GM19438 (cell line): ENCODE measurements at regions not wholly inside any gene's neighbourhood (a gene's known extent, or its start where the extent isn't known, plus 50 kb on each side); places are given as distances from the start of the nearest gene placed in this dataset.

Experiments used
- ATAC-seq: cut with Tn5 transposase; IDR thresholded peaks from one replicate; pipeline ENCODE4 v1.9.1; 2021; ENCODE audit warnings: low read depth; ENCODE audit not compliant: unreplicated experiment

DNA sequence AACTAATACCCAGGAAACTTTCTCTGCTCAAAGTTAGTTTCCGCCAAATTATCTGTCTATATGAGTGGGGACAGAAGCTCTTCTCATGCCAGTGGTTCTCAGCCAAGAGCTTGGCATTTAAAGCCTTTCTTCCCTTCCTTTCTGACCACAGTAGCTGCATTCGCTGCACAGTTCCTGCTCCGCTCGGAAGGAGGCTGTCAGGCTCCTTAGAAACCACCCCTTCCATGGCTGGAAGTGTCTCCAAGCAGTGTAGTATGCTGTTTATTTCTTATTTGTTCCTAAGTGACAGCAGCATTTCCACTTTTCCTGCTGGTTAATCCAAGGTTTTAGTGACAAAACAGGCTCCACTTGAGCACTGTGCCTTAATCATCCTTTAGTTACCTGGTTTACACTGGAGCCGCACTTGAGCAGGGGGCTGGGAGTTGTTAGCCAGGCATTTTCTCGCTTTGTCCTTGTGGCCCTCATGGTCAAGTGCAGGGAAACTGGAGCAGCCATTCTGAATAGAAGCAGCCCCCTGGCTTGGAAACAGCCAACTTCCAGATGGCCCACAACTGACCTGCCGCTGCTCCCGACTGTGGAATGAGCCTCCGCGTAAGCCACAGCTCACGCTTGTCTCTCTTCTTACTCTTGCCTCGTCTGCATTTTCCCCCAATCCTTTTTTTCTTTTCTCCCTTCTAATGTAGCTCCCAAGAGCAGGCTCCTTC is 739.4 kb upstream of the TENM3 start:
- no peak for ATAC-seq

DNA sequence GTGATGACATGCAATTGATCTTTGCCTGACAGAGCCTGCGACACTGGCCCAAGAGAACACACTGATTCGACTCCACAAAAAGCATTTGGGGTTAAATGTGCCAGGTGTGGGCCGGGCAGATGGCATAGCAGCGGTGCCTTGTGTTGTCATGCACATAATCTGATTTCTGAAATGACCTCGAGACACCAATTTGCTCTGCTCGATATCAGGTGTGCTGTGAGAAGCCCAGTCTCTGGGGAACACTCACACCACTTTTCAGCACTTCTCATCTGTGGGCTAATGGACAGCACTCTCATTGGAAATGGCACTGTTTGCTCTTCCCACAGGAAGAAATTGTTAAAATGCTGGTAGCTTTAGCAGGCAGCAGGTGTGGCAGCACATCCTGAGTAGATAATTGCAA is 738.3 kb upstream of the TENM3 start:
- ATAC-seq = no peak

DNA sequence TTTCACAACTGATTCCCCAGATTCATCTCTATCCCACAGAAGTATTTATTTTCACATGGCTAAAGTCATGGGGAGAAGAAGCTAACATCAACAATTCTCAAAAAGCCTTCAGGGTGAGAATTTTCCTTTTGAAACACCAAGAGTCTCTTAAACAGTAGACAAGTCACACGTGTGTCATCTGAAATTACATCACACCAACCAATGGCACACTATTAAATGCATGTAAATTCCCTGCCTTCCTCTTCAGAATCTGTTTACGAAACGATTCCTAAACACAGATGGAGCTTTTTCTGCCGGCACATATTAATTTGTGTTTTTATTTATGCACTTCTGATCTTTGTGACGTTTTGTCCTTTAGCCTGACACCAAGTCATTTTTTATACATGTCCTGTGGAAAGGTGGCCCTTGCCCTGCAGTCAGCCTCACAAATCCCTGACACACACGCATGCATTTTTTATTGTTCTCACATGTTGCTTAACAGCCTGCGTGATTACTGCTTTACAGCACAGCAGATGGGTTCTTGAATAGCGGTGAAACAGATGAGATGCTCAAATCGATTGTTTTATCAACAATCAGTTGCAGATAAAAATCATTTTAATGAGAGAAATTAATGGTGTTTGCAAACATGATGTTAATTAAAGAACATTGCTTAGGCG is 735.9 kb upstream of the TENM3 start:
- ATAC-seq = no peak

DNA sequence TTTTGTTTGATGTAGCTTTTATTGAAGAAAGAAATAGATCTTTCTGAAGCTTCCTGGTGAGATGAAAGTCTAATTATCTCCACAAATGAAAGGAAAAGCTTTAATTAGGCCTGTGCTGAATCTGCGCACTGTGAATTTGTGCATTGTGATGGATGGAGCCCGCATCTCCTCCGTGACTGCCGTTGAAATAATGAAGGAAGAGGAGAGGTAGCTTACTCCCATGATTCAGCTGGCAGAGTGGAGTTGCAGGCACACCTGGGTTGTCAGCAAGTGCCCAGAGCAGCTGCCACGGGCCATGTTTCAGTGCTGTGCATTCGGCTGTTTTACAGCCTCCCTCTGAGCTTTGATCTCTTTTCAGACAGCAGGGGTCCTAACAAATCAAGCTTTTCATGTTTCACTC is 735.3 kb upstream of the TENM3 start:
- no peak for ATAC-seq

DNA sequence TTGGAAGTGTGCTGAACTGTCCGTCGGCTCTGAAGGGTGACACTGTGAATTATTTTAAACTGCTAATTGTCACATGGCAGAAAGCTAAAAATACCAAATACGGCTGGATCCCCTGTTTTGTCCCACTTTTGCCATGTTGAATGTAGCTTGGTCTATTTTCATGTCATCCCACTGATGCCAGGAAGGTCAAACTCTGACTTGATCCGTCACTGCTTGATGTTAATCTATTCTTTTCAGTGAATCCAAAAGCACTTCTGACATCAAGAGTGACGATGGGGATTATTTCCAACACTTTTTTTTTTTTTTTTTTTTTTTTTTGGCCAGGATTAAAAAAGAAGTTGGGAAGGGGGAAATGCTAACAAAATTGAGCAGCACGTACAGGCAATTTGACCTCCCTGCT is 734.6 kb upstream of the TENM3 start:
- no peak for ATAC-seq

DNA sequence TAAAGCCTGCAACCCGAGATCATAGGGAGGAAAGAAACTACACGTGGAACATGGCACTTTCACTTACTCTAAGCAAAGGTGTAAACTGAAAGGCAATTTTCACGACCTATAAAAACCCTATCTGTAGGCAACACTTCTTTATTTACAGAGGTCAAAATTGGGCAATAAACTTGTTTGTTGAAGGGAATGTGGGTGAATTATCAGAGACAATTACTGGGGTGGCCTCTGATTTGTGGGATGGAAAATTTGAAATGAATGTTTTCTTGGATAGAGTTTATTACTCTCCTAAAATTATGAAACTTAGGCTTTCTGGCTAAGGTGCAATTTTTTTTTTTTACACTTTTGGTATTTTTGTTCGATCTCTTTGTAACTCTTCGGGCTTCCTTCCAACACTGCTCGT is 734.1 kb upstream of the TENM3 start:
- ATAC-seq = no peak

DNA sequence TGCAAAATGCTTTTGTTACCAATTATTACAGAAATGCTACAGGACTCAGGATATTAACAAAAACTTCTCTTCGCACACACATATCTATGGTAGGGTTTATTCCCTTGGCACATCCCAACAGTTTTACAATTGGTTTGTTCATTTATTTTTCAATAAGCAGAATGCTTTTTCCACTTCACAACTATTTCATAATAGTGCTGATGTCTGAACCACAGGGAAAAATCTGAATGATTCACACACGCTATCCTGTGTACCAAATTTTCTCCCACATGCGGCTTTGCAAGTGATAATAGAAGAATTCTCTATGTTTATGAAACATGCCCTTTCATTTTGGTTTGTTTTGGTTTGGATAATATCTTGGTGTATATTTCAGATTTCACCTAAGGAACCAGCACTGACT is 725.7 kb upstream of the TENM3 start:
- ATAC-seq = no peak

DNA sequence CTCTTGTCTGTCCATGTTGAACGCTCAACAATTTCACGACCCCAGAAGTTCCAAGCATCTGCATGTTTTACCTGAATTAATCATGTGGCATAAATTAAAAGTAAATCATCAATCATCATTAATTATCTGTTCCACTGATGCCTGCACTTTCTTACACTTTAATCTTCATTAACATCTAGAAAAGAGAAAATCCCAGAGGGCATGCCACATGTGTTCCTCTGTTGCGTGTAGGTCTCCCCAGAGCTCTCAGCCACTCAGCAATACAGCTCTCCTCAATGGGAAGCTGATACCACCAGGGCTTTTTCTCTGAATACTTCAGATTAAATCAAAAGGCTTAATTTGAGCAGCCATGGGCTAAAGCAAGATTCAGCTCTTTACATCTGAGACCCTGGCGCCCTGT is 722.4 kb upstream of the TENM3 start:
- no peak for ATAC-seq

DNA sequence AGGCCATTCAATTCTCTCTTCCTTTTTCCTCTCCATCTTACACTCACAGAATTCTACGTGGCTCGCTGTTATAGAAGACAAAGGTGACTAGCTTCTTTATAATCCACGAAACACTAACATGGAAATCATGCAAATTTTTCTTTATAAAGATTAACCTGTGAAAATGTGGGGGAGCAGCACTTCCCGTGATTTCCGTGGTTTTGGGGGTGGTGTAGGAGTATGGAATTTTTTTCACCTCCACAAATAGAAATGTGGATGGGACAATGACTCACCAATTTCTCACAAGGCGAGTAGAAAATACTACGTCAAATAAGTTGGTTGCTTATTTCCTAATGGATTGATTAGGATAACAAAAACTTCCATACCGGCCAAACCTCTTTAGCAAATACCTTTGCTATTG is 719.2 kb upstream of the TENM3 start:
- ATAC-seq = no peak

DNA sequence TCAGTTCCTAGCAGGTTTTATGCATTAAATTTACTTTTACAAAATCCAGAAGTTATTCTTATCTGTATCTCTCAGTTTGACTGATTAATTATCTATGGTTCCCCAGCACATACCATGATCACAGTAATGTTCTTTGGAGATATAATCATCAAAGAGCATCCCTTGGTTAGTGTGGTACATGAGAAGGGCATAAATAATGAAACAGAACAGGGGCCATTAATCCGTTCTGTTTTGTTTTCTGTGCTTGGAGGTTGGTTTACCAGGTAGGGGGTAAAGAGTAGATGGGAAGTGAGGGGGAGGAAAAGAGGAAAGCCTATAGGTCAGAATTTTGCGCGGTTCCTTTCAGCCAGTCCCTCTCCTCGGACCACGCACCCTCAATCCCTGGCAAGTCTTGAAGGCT is 718.7 kb upstream of the TENM3 start:
- ATAC-seq = no peak

DNA sequence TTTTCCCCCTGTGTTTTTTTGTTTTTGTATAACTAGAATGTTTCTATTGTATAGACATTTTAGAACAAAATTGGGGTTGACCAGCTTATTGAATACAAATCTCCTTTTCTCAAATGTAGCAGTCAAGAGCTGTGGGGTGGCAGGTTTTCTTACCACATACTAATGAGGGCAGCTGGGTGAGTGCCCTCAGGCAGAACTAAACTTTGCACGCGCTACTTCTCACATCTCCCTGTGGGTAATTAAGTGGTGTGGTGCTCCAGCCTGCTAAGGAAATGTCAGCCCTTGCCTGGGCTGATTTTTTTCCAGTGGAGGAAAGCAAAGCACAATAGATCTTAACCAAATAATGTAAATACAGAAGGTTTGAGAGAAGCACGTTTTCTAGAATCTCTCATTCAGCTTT is 717.6 kb upstream of the TENM3 start:
- ATAC-seq = no peak

DNA sequence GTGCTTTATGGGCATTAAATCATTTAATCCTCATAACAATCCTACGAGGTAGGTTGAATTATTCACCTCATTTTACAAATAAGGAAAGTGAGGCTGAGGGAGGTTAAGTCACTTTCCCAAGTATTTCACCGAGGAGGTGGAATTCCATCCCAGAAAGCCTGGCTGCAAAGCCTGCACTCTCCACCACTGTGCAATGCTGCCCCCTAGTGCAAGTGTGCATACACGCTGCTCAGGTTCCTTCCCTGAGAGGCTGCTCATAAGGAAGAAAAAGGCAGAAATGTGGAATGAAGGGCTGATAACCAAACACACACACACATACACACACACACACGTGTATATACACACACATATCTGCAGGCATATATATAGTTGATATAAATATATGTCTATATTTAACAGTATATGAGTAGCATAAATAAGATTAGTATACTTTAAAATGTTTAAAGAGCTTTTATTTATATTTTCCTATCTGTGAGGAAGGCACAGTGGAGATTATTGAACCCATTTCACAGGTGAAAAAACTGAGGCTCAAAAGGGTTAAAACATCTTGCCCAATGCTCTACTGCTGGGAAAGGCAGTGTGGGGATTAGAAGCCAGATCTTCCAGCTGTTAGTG is 714.5 kb upstream of the TENM3 start:
- ATAC-seq = no peak

DNA sequence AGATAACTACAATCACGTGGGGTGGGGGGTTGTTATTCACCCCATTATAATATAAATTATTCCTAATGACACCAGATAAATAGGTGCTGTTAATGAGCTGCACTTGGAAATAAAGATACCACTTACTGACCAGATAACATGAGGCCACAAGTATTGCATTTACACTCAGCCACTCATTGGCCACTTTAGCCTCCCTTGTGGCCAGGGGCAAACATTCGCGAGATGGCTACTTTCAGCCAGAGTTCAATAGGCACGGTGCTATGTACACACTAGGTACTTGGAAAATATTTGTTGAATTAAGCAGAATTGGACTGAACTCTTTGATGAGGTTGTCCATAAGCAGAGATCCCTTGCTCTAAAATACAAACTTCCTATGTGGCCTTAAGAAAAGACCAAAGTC is 713.7 kb upstream of the TENM3 start:
- no peak for ATAC-seq

DNA sequence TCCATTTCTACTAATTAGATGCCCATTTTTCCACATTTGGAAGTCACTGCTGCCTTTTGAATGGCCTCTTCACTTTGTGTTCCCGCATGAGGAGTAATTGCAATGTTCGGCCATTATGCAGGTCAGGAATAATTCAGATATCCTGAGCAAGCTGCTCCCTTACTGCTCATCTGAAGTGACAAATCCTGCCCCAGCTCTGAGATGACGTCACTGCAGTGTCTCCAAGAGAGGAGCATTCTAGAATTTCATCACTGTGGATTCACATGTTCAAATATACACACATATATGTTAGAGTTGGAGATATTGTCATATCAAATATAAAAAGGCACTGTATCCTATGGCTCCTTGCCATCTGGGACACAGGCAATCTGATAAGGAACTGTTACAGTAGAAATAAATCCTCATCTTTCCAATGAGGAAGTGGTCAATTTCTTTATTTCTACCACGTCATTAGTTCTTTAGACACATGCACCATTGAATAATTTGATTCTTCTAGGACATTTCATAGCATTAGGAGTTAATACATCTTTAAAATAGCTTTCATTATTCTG is 706.9 kb upstream of the TENM3 start:
- no peak for ATAC-seq

DNA sequence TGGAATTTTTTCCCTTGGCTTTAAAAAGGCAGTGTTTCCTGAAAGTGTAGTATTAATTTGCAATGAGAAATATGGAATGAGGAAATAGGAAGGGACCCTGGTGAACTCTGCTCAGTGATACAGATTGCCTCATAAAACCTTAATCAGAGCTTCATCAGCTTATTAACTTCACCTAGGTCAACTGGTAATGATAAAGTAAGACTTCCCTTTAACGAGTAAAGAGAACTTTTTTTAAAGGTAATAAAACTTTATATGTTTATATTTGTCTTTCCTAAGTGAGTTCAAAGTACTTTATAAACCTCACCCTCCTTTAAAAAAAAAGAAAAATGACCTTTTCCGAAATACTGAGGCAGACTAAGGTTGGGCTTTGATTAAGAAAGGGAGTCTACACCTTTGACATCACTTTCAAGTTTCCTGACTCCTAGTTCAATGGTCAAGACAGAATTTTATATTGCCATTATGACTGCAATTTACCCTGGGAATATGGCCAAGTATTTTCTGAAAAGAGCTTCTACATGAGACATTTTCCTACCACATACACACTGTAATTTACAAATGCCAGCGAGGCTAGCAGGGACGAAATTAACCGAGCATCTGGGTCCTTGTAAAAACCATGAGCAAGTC is 706.3 kb upstream of the TENM3 start:
- no peak for ATAC-seq

DNA sequence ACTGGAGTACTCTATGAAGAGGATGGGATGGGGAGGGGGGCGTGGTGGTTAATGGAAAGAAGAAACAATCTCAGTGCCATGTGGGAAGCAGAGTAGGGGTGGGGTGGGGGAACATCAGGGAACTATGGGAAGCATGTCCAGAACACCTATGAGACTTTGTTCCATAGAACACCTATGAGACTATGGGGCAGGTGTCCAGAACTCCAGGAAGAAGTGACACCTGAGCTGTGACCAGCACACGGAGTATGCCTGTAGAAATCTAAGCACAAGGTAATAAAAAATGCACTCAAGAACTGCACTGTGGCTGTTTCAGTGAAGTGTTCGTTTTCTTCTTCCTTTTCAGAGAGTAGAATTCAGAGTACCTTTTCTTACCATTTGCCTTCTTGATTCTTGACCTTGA is 704.8 kb upstream of the TENM3 start:
- ATAC-seq = no peak

DNA sequence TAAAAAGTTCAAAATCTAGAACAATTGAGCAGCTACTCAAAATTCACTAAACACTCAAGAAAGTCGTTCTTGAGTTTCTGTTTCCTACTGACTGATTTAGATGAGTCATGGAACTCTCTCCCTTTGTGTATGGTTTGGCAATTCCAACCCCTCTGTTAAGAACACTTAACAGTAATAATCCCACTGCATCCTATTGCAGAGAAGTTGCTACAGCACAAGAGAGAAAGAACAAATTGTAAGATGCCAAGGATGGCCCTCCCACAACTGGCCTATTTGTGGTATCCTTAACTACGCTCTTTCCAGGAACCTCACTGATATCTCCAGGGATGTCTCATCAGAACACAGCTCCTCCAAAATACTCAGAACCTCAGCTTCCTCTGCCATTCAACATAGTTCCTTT is 701.8 kb upstream of the TENM3 start:
- ATAC-seq = no peak

DNA sequence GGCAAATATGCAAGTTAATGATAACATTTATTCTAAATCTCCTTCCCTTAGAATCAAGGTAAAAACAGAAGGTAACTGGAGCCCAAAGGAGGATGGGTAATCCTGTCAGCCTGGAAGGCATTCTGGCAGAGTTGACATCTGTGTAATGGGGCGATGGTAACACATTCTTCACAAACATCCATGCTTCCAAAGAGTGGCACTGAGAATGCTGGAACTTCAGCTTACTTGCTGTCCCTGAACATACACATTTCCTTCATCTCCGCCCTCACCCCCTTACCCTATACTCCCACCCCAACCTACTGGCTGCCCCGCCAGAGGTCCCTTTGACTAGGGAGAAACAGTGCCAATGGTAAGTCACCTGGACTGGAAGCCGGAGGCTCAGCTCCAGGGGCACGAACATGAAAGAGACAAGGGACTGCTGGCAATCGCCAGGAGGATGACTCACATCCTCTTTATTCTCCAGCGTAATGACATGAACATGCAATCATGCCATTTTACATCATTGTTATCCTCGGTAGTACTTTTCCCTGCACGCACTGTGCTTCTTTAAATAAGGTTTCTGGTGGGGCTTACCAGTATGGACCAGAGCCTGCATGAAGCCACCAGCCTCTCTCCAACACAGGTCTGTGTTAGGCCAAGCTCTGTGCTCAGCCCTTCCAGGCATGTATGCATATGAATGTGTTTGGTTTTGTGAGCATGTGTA is 694.2 kb upstream of the TENM3 start:
- ATAC-seq = no peak

DNA sequence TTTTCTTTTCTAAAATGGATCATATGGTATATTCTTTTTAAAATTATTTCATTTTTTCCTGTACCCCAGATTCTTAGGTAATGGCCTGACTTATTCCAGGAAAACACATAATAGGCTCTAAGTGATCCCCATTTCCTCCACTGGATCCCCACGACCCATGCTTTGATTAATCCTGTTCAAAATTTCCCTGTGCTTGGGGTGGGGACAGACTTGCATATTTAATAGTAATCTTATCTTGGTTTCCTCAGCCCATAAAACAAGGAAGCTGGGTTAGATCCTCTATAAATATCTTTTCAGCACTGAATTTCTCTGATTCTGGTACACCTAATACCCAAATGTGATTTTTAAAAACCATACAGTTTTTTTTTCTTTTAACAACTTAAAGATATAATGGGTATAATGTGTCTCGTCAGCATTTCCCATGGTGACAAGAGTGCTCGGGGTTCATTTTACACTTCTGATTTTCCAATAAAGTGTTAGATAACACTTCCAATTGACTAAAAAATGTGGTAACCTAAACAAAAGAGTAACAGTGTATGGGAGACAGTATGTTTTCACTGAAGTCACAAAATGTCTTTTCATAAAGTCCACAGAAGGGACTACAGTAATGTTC is 693.5 kb upstream of the TENM3 start:
- no peak for ATAC-seq

DNA sequence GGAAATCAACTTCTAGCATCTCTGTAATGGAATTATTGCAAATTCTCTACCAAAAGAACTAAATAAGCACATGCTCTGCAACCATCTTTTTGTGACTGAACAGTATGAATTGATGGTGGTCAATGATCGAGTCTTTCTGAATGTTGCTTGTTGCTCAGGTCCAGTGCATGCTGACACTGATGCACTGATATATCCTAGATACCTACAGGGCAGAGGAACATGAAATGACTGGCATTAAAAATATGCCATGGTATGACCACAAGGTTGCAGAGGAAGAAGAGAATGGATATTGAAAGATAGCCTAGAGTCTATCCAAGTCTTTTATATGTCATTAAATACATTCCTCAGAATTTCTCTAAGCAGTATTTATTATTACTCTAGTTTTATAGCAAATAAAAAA is 692.8 kb upstream of the TENM3 start:
- ATAC-seq = no peak
